ENCODE measurements at regions not wholly inside any gene's neighbourhood (a gene's known extent, or its start where the extent isn't known, plus 50 kb on each side); places are given as distances from the start of the nearest gene placed in this dataset.

DNA sequence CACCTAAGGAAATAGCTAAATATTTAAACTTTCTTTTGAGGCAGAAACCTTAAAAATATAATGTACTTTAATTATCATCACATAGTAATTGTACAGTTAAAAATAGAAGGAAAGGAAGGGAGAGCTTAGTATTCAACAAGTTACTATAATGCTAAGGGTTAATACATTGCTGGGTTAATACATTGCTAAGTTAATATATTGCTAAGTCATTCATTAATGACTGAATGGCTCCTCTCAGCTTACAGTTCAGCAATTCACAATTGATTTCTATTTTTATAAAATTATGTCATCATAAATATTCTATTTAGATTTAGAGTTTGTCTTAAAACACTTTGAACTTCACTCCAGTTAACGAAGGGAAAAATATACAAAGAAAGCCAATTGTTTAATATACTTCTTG lies 207.9 kb downstream of the BMP4 start:
- TF ChIP-seq, protein P1, sequence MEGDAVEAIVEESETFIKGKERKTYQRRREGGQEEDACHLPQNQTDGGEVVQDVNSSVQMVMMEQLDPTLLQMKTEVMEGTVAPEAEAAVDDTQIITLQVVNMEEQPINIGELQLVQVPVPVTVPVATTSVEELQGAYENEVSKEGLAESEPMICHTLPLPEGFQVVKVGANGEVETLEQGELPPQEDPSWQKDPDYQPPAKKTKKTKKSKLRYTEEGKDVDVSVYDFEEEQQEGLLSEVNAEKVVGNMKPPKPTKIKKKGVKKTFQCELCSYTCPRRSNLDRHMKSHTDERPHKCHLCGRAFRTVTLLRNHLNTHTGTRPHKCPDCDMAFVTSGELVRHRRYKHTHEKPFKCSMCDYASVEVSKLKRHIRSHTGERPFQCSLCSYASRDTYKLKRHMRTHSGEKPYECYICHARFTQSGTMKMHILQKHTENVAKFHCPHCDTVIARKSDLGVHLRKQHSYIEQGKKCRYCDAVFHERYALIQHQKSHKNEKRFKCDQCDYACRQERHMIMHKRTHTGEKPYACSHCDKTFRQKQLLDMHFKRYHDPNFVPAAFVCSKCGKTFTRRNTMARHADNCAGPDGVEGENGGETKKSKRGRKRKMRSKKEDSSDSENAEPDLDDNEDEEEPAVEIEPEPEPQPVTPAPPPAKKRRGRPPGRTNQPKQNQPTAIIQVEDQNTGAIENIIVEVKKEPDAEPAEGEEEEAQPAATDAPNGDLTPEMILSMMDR (conservative IDR thresholded peaks at IDR 0.05 in 1 of 2, IDR thresholded peaks at IDR 0.05 in 1 of 2; ENCODE audit: extremely low read depth in 1 of 2, insufficient read depth in 1 of 2, low read depth in 1 of 2, low read length in 2 of 2): no peak
- no peak for TF ChIP-seq EZH2 (IDR thresholded peaks at IDR 0.05; ENCODE audit: borderline replicate concordance, low read length)
